LNCaP clone FGC (cell line): ENCODE measurements at regions not wholly inside any gene's neighbourhood (a gene's known extent, or its start where the extent isn't known, plus 50 kb on each side); places are given as distances from the start of the nearest gene placed in this dataset.
"Not testable (repeated sequence)": the region's sequence is repeated elsewhere in the genome, so short reads cannot be mapped to it uniquely, and the experiment has no call there.

Experiments
- DNase-seq: peaks from one replicate; pipeline ENCODE4 v3.0.0-alpha.2; 2011; ENCODE audit warnings: low read depth
- H3K4me3 ChIP-seq: 2 replicates; pipeline ENCODE4 v1.5.1; 2011; ENCODE audit warnings: mild to moderate bottlenecking, low read depth, low read length, control low read depth
- TF ChIP-seq, protein P1 (sequence below): IDR thresholded peaks from 2 replicates; pipeline ENCODE4 v1.5.1; 2012; ENCODE audit warnings: mild to moderate bottlenecking; ENCODE audit not compliant: control insufficient read depth, insufficient read depth; ENCODE audit errors: extremely low read depth

DNA sequence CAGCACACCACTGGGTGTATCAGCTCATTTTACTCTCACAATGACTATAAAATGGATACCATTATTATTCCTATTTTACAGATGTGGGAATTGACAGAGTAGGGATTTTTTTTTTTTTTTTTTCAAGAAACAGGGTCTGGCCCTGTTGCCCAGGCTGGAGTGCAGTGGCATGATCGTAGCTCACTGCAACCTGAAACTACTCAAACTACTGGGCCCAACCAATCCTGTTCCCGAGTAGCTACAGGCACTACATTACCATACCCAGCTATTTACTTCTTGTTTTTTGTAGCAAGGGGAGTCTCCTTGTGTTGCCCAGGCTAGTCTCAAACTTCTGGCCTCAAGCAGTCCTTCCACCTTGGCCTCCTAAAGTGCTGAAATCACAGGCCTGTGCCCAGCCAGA is 95.2 kb downstream of the LARP7 start:
- DNase-seq: no peak
- no peak overlapping the region for H3K4me3 ChIP-seq
- TF ChIP-seq, protein P1, sequence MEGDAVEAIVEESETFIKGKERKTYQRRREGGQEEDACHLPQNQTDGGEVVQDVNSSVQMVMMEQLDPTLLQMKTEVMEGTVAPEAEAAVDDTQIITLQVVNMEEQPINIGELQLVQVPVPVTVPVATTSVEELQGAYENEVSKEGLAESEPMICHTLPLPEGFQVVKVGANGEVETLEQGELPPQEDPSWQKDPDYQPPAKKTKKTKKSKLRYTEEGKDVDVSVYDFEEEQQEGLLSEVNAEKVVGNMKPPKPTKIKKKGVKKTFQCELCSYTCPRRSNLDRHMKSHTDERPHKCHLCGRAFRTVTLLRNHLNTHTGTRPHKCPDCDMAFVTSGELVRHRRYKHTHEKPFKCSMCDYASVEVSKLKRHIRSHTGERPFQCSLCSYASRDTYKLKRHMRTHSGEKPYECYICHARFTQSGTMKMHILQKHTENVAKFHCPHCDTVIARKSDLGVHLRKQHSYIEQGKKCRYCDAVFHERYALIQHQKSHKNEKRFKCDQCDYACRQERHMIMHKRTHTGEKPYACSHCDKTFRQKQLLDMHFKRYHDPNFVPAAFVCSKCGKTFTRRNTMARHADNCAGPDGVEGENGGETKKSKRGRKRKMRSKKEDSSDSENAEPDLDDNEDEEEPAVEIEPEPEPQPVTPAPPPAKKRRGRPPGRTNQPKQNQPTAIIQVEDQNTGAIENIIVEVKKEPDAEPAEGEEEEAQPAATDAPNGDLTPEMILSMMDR: no peak

- no peak overlapping the region for H3K4me3 ChIP-seq
- TF ChIP-seq, protein P1: no peak
- no peak for DNase-seq
These were observed 98.6 kb downstream of the LARP7 start for GRCh38 chr4:112735474-112735951.

DNA sequence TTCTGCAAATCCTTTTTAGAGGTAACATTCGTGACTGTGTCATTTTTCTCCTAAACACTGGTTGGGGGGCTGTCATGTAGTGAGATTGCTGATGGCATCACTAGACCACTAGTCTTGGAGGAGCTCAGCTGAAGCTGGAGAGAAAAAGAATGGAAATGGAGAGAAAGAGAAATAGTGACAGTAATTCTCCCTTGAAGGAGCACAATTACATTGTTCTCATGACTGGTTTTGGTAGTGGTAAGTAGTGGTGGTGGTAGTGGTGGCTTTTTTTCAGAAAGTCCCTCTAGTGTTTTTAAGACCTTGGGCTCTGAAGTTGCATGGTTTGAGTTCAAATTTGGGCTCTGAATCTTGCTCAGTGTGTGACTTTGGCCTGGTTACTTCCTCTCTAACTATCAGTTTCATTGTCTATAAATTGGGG is 99.8 kb downstream of the LARP7 start:
- no peak overlapping the region for H3K4me3 ChIP-seq
- TF ChIP-seq, protein P1: no peak
- DNase-seq: no peak

- no peak for DNase-seq
- TF ChIP-seq, protein P1: no peak
- H3K4me3 ChIP-seq: no peak overlapping the region
These were observed 102.5 kb downstream of the LARP7 start for GRCh38 chr4:112739442-112739841.

DNA sequence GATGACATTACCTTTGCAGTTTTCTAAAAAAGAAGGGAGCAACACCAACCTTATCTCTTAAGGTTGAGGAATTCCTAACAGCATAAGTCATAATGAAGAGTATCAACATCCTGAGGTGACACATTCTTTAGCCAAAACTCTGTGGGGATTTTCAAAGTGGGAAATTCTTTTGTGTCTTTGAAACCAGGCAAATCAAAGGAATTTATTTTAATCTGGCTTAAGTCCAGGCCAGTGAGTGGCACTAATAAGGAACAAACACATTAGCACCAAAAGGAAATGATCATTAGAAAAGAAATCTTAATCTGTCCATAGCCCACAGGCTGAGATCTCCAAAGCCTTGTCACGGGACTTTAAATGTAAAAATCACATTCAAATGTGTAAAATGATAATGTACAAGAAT is 110.1 kb downstream of the LARP7 start:
- no peak for DNase-seq
- TF ChIP-seq, protein P1: no peak
- no peak overlapping the region for H3K4me3 ChIP-seq

GRCh38 chr4:112748352-112748878 is 111.5 kb downstream of the LARP7 start:
- no peak for DNase-seq
- no peak overlapping the region for H3K4me3 ChIP-seq
- TF ChIP-seq, protein P1: no peak

GRCh38 chr4:112750749-112751148 is 113.8 kb downstream of the LARP7 start:
- not testable (repeated sequence) for DNase-seq, H3K4me3 ChIP-seq
